Mesothelial cell of epicardium (in vitro differentiated cells): ENCODE measurements at regions not wholly inside any gene's neighbourhood (a gene's known extent, or its start where the extent isn't known, plus 50 kb on each side); places are given as distances from the start of the nearest gene placed in this dataset.
"Not testable (repeated sequence)": the region's sequence is repeated elsewhere in the genome, so short reads cannot be mapped to it uniquely, and the experiment has no call there.

ENCODE experiments used
- DNase-seq, 2 experiments: peaks; one replicate each; pipeline ENCODE4 v3.0.0; 2021; ENCODE audit warnings: low spot score in 2 of 2; ENCODE audit not compliant: unreplicated experiment in 2 of 2
- H3K27ac Mint-ChIP-seq: 2 replicates; pipeline ENCODE4 v1.8.0; 2021; ENCODE audit warnings: mixed read lengths
- H3K27me3 Mint-ChIP-seq: 2 replicates; pipeline ENCODE4 v1.8.0; 2021; ENCODE audit warnings: low read depth, mixed read lengths
- H3K36me3 Mint-ChIP-seq: 2 replicates; pipeline ENCODE4 v1.8.0; 2021; ENCODE audit warnings: mixed read lengths
- H3K4me1 Mint-ChIP-seq: 2 replicates; pipeline ENCODE4 v1.8.0; 2021; ENCODE audit warnings: mixed read lengths
- H3K4me3 Mint-ChIP-seq: 2 replicates; pipeline ENCODE4 v1.8.0; 2021; ENCODE audit warnings: mild to moderate bottlenecking, moderate library complexity, mixed read lengths
- H3K9me3 Mint-ChIP-seq: 2 replicates; pipeline ENCODE4 v1.8.0; 2021; ENCODE audit warnings: mixed read lengths
- TF ChIP-seq, protein P1 (sequence below): fragments of 200-600 bp; sonication (generic); IDR thresholded peaks from one replicate; pipeline ENCODE4 v1.5.0; 2021; ENCODE audit warnings: antibody characterized with exemption; ENCODE audit not compliant: unreplicated experiment

GRCh38 chr6:3918469-3918868, 69.3 kb downstream of the FAM50B start:
- Mint-ChIP-seq H3K36me3 (no peaks in the 10 kb centered on the region), H3K9me3 (no peaks in the 10 kb centered on the region), H3K4me1 (peaks cover 2% of the 10 kb centered on the region), H3K27me3 (no peaks in the 10 kb centered on the region), H3K27ac (no peak overlapping the region), H3K4me3 (no peak overlapping the region)
- TF ChIP-seq, protein P1, sequence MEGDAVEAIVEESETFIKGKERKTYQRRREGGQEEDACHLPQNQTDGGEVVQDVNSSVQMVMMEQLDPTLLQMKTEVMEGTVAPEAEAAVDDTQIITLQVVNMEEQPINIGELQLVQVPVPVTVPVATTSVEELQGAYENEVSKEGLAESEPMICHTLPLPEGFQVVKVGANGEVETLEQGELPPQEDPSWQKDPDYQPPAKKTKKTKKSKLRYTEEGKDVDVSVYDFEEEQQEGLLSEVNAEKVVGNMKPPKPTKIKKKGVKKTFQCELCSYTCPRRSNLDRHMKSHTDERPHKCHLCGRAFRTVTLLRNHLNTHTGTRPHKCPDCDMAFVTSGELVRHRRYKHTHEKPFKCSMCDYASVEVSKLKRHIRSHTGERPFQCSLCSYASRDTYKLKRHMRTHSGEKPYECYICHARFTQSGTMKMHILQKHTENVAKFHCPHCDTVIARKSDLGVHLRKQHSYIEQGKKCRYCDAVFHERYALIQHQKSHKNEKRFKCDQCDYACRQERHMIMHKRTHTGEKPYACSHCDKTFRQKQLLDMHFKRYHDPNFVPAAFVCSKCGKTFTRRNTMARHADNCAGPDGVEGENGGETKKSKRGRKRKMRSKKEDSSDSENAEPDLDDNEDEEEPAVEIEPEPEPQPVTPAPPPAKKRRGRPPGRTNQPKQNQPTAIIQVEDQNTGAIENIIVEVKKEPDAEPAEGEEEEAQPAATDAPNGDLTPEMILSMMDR = no peak
- DNase-seq = no peak

GRCh38 chr6:3919130-3919628, 70.0 kb downstream of the FAM50B start:
- TF ChIP-seq, protein P1 = no peak
- Mint-ChIP-seq H3K9me3 (no peaks in the 10 kb centered on the region), H3K27me3 (no peaks in the 10 kb centered on the region), H3K27ac (no peak overlapping the region), H3K4me1 (no peaks in the 10 kb centered on the region), H3K36me3 (no peaks in the 10 kb centered on the region), H3K4me3 (no peak overlapping the region)
- no peak for DNase-seq

GRCh38 chr6:3919849-3920248, 70.7 kb downstream of the FAM50B start:
- H3K36me3 Mint-ChIP-seq = no peaks in the 10 kb centered on the region

DNA sequence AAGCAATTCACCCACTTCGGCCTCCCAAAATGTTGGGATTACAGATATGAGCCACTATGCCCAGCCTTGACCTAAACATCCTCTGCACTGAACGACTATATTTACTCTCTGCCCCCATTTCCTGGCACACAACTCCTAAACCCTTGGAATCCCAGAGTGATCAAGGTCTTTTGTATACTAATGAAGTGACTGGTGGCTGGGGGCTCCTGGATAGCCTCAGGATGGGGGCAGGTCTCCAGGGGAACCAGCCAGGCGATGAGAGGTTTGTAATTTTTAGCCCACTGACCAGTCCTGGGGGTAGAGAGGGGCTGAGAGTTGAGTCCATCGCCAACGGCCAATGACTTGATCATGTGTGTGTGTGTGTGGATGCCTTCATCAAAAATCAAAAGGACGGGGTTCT, 71.1 kb downstream of the FAM50B start:
- H3K9me3 Mint-ChIP-seq = no peaks in the 10 kb centered on the region
- peaks cover 5% of the 10 kb centered on the region for H3K4me1 Mint-ChIP-seq
- H3K4me3 Mint-ChIP-seq = no peak overlapping the region
- TF ChIP-seq, protein P1 = no peak
- H3K36me3 Mint-ChIP-seq = no peaks in the 10 kb centered on the region
- DNase-seq = no peak
- no peak overlapping the region for H3K27ac Mint-ChIP-seq
- H3K27me3 Mint-ChIP-seq = no peaks in the 10 kb centered on the region

More at GRCh38 chr6:3919849-3920248, 70.7 kb downstream of the FAM50B start:
- Mint-ChIP-seq H3K4me1 (peaks cover under 1% of the 10 kb centered on the region), H3K9me3 (no peaks in the 10 kb centered on the region), H3K4me3 (no peak overlapping the region), H3K27ac (no peak overlapping the region), H3K27me3 (no peaks in the 10 kb centered on the region)
- TF ChIP-seq, protein P1 = no peak
- DNase-seq = no peak

DNA sequence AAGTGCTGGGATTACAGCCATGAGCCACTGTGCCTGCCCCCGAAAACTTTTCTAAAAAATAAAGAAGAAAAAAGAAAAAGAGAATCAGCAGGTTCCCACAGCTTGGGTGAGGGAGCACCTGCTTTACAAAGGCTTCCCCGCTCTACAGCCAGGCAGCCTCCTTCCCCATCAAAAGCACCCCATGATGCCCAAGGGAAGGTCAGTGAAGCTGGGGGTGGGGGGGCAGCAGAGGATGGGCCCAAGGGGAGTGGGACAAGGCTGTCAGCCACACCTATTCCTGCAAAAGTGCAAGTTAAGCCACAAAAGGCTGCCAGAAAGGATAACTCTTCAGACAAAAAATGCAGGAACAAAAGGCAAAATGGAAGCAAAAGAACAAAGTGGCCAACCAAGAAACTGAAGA, 72.5 kb downstream of the FAM50B start:
- Mint-ChIP-seq H3K27me3 (no peaks in the 10 kb centered on the region), H3K9me3 (no peaks in the 10 kb centered on the region), H3K36me3 (no peaks in the 10 kb centered on the region), H3K27ac (no peak overlapping the region), H3K4me3 (no peak overlapping the region), H3K4me1 (peaks cover 14% of the 10 kb centered on the region)
- TF ChIP-seq, protein P1 = no peak
- DNase-seq = no peak

DNA sequence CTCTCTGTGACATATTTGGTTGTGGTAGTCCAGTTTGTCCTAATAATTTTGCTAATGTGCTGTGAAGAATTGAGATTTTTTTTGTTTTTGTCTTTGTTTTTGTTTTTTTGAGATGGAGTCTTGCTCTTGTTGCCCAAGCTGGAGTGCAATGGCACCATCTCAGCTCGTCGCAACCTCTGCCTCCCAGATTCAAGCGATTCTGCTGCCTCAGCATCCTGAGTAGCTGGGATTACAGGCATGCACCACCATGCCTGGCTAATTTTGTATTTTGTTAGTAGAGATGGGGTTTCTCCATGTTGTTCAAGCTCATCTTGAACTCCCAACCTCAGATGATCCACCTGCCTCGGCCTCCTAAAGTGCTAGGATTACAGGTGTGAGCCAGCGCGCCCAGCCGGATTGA, 73.4 kb downstream of the FAM50B start:
- not testable (repeated sequence) for H3K4me3 Mint-ChIP-seq, H3K27ac Mint-ChIP-seq, DNase-seq, H3K27me3 Mint-ChIP-seq, H3K9me3 Mint-ChIP-seq, H3K36me3 Mint-ChIP-seq
- H3K4me1 Mint-ChIP-seq = peaks cover 14% of the 10 kb centered on the region

DNA sequence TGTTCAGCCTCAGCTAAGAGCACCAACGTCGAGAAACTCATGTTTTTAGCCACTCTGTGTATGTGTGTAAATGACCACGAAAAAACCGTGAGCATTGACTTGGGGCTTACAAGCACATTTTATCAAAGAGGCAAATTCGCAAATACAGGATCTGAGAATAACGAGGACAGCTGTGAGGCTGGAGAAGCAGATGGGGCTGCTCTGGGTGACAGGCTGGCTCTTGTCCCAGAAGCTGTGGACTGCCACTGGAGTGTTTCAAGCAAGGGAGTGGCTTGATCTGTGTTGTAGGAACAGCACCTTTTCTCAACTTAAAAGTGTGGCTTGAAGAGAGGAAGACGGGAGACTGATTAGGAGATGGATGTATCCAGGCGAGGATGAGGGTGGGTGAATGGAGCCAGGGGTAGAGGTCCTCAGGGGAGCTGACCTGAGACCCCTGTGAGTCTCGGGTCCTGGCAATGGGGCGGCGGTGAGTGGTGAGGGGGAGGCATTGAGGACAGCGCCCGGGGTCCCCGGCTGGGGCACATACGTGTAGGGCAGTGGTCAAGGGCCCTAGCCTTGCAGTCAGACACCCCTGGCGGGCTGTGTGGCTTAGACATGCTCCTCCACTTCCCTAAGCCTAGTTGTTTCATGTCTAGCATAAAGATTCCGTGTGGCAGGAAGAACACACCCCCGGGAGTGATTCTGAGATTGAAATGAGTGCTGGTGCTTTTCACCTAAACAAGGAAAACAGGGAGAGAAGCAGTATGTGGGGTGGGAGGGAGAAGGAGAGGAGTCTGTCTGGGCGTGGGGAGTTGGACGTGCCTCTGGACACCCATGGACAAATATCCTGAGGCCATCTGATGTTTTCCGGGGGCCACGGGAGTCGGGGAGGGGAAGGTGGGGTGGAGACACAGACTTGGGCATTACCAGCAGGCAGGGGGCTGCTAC, 76.3 kb downstream of the FAM50B start:
- not testable (repeated sequence) for H3K9me3 Mint-ChIP-seq, H3K4me3 Mint-ChIP-seq, H3K36me3 Mint-ChIP-seq, DNase-seq, H3K27me3 Mint-ChIP-seq
- Mint-ChIP-seq H3K27ac (peak overlapping the region; percentile 13), H3K4me1 (peaks cover 21% of the 10 kb centered on the region)
